ENCODE measurements at regions not wholly inside any gene's neighbourhood (a gene's known extent, or its start where the extent isn't known, plus 50 kb on each side); places are given as distances from the start of the nearest gene placed in this dataset.

- ChIA-PET CTCF (no interaction called here), POLR2A (ENCODE audit: unreplicated experiment) (no interaction called here)
- TF ChIP-seq MAZ (IDR thresholded peaks at IDR 0.05; ENCODE audit: borderline replicate concordance, low read depth, low read length) (no peak), SMC3 (IDR thresholded peaks at IDR 0.05; ENCODE audit: low read depth, low read length) (no peak), POLR2A (IDR thresholded peaks at IDR 0.05; ENCODE audit: low read depth, low read length) (no peak), NFE2L2 (IDR thresholded peaks at IDR 0.05; ENCODE audit: low read depth, low read length) (no peak), RAD21 (IDR thresholded peaks at IDR 0.05; ENCODE audit: low read length) (no peak), CTCF (conservative IDR thresholded peaks at IDR 0.05; ENCODE audit: low read depth, low read length) (no peak), RCOR1 (IDR thresholded peaks at IDR 0.05; ENCODE audit: insufficient replicate concordance, low read length) (no peak), ELK1 (IDR thresholded peaks at IDR 0.05; ENCODE audit: borderline replicate concordance, low read depth, low read length) (no peak), FOS (IDR thresholded peaks at IDR 0.05; ENCODE audit: low read depth, low read length) (no peak), BHLHE40 (IDR thresholded peaks at IDR 0.05; ENCODE audit: low read depth, low read length) (no peak), CHD1 (IDR thresholded peaks at IDR 0.05; ENCODE audit: low read depth, low read length) (no peak), MXI1 (IDR thresholded peaks at IDR 0.05; ENCODE audit: borderline replicate concordance, low read depth, low read length) (no peak), MAFK (IDR thresholded peaks at IDR 0.05; ENCODE audit: low read depth, low read length) (no peak), RFX5 (IDR thresholded peaks at IDR 0.05; ENCODE audit: low read depth, low read length) (no peak), CEBPB (IDR thresholded peaks at IDR 0.05; ENCODE audit: low read depth, low read length) (no peak)
- TF ChIP-seq, protein P1, sequence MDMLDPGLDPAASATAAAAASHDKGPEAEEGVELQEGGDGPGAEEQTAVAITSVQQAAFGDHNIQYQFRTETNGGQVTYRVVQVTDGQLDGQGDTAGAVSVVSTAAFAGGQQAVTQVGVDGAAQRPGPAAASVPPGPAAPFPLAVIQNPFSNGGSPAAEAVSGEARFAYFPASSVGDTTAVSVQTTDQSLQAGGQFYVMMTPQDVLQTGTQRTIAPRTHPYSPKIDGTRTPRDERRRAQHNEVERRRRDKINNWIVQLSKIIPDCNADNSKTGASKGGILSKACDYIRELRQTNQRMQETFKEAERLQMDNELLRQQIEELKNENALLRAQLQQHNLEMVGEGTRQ (IDR thresholded peaks at IDR 0.05; ENCODE audit: low read depth, low read length): no peak
- BruUV-seq (replicated peaks): no TSS peak
- no peak overlapping the region for H3K18ac ChIP-seq (ENCODE audit: low read depth, low read length)
- H2AFZ ChIP-seq (replicated peaks; ENCODE audit: low read length, poor library complexity): no peak overlapping the region
- H4K8ac ChIP-seq (ENCODE audit: low read depth in 2 of 2, low read length in 2 of 2): no peak overlapping the region
- H2BK5ac ChIP-seq (ENCODE audit: low read depth, low read length, poor library complexity, severe bottlenecking): no peak overlapping the region
- no peak overlapping the region for H3K14ac ChIP-seq (replicated peaks; ENCODE audit: low read depth, low read length)
- H4K20me1 ChIP-seq (ENCODE audit: insufficient read depth, low read length): no peaks in the 10 kb centered on the region
- H3K27ac ChIP-seq (ENCODE audit: insufficient read depth, low read length): no peak overlapping the region
- H3K9me1 ChIP-seq (ENCODE audit: insufficient read depth, low read length): no peaks in the 10 kb centered on the region
- H2BK120ac ChIP-seq (ENCODE audit: low read depth, low read length): no peak overlapping the region
- no peak overlapping the region for H3K4me2 ChIP-seq (ENCODE audit: low read depth, low read length)
- H3K79me1 ChIP-seq (ENCODE audit: low read depth in 1 of 2, low read length in 2 of 2): no peaks in the 10 kb centered on the region
- H2BK15ac ChIP-seq (ENCODE audit: low read depth, low read length): no peak overlapping the region
- no peak overlapping the region for H3K4me3 ChIP-seq (ENCODE audit: insufficient read depth, low read depth, low read length)
- no peaks in the 10 kb centered on the region for H3K36me3 ChIP-seq (ENCODE audit: control insufficient read depth, insufficient read depth, low read length)
- in situ Hi-C loops (cut with MboI; ENCODE audit: low sequenced_read_pairs): no loop called here
- no peaks in the 10 kb centered on the region for H3K4me1 ChIP-seq (ENCODE audit: control insufficient read depth, insufficient read depth, low read length)
- H3K23ac ChIP-seq (ENCODE audit: low read depth, low read length): no peak overlapping the region
- H3K4ac ChIP-seq (ENCODE audit: low read depth, low read length): no peak overlapping the region
- H2AK5ac ChIP-seq (ENCODE audit: low read depth, low read length): no peak overlapping the region
- intact Hi-C loops (cut with micrococcal nuclease): no loop called here
- no peak overlapping the region for H4K91ac ChIP-seq (ENCODE audit: insufficient read depth, low read depth, low read length)
- no peaks in the 10 kb centered on the region for H3K27me3 ChIP-seq (ENCODE audit: control insufficient read depth, insufficient read depth, low read length)
- H2AK9ac ChIP-seq (replicated peaks; ENCODE audit: low read depth, low read length, poor library complexity): no peak overlapping the region
- no peaks in the 10 kb centered on the region for H3K9me3 ChIP-seq (ENCODE audit: control insufficient read depth, insufficient read depth, low read length)
- no peak for DNase-seq
- no peak overlapping the region for H2BK20ac ChIP-seq (ENCODE audit: low read depth, low read length)
- dilution Hi-C loops (cut with HindIII; ENCODE audit: low sequenced_read_pairs, unreplicated experiment): no loop called here
- WGBS, 2 experiments (ENCODE audit: extremely low coverage in 2 of 2, insufficient read length in 1 of 2): no CpG with 5 or more reads among the region's 3 CpGs
- no peak for ATAC-seq (ENCODE audit: low read depth)
- no peak overlapping the region for H3K9ac ChIP-seq (ENCODE audit: low read depth, low read length)
- no peak overlapping the region for H3K56ac ChIP-seq (ENCODE audit: extremely low read depth, insufficient read depth, low read length)
- no peak overlapping the region for H4K5ac ChIP-seq (ENCODE audit: low read depth, low read length)
These were observed 67.5 kb upstream of the PRLR start for GRCh38 chr5:35297755-35298154.

Measured in IMR-90 (cell line).